DLD1 (cell line): ENCODE measurements at regions not wholly inside any gene's neighbourhood (a gene's known extent, or its start where the extent isn't known, plus 50 kb on each side); places are given as distances from the start of the nearest gene placed in this dataset.
"Not testable (repeated sequence)": the region's sequence is repeated elsewhere in the genome, so short reads cannot be mapped to it uniquely, and the experiment has no call there.

Experiments used
- in situ Hi-C: cut with HindIII; loops from 2 replicates; pipeline ENCODE4 v1.10.0; 2017; ENCODE audit warnings: low sequenced_read_pairs

DNA sequence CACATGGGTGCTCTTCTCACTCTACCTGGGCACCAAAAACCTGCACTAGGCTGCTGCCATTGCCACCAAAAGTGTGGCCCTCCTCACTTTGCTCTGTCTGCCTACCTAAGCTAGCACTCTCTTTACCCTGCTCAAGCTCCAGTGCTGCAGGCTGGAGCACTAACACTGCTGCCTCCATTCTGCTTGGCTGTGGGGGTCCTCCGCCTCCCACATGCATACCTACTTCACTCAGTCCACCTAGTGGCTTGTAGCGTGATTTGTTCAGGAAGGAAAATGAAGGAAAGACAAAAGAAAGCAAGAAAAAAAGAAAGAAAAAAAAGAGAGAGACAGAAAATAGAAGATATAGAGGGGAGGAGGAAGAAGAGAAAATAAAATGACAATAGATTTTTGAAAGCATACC lies 1339.4 kb upstream of the CHAC2 start:
- in situ Hi-C loops = no loop called here

DNA sequence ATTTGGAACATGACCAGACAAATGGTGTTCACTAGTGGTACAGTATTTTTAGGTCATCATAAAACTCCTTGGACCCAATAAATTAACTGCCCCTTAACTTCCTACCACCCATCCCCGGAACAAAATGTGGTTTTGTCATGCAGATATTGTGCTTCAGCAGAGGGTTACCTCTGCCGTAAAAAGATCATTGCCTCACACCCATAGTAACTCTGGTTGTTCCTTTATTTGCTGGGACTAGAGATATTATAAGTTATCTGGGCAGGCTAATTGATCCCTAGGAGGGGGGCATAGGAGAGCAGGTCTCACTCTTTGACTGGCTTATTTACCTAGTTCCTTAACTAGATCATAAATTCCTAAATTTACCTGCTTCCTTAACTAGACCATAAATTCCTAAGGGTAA lies 1343.9 kb upstream of the CHAC2 start:
- in situ Hi-C loops = no loop called here

DNA sequence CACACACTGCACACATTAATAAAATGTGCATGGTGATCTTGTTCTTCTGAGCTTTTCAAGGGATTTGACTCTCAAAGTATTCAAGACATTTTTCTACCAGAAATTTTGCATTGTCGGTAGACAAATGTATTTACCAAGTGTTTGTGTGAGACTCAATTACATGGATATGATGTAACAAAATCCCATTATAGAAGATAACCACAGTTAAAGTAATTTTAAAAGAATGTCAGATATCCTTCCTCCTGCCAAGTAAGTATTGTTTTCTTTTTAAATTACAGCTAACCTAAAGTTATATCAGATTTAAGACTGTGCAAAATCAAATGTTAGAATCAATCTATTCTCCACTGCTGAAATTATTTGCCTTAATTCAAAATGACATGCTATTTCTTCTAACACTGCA lies 1344.5 kb upstream of the CHAC2 start:
- in situ Hi-C loops = no loop called here

DNA sequence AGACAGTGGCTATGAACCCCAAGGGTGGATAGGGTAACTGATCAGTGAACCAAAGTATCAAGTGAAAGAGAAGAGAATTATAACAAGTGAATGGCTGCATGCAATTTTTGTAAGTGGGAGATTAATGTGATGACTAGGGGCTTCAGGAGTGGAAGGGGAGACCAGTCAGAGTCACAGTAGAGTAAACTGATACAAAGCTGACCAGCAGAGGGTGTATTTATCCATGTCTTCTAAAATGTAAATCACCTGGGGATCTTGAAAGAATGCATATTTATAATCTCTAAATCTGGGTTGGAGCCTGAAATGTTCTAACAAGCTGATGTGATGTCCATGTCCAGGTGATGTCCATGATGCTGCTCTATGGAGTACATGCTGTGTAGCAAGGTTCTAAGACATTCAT lies 1351.3 kb upstream of the CHAC2 start:
- in situ Hi-C loops = no loop called here

DNA sequence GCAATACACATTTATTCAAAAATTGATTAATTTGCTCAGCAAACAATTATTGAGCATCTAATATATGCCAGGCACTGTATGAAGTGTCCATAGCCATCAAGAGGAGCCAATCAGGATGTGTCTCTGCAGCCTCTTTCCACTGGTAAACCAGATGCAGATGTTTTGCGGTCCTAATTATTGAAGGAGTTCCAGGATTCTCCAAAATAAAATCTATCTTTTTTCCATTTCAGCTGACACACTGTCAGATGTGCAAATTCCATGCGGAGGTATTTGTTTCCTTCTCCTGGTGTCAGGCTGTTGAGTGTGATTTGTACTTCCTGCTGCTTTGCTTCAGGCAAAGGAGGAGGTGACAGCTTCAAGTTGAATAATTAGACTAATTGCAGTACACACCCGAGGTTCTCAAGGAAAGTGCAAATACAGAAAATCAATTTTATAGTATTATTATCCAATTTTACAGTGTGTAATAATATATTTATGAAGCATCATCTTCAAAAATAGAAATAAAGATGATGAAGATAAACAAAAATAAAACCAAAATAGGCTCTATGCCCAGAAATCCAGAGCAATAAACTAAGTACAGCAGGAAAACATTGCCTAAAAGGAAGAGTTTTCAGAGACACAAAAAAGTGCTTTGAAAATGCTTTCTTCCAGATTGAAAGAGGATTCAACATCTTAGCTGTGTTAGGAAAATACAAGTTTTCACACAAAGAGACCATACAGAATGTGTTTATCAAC lies 1352.9 kb upstream of the CHAC2 start:
- in situ Hi-C loops = no loop called here

DNA sequence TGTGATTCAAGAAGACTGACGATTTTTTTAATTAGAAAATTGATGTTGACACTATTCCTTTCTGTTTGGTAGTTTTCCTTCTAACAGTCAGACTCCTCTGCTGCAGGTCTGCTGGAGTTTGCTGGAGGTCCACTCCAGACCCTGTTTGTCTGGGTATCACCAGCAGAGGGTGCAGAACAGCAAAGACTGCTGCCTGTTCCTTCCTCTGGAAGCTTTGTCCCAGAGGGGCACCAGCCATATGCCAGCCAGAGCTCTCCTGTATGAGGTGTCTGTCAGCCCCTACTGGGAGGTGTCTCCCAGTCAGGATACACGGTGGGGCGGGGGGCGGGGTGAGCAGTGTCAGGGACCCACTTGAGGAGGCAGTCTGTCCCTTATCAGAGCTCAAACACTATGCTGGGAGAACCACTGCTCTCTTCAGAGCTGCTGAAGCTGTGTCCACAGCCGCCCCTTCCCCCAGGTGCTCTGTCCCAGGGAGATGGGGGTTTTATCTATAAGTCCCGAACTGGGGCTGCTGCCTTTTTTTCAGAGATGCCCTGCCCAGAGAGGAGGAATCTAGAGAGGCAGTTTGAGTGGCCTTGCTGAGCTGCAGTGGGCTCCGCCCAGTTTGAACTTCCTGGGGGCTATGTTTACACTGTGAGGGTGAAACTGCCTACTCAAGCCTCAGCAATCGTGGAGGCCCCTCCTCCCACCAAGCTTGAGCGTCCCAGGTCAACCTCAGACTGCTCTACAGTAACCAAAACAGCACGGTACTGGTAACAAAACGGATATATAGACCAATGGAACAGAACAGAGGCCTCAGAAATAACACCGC lies 1358.1 kb upstream of the CHAC2 start:
- in situ Hi-C loops = not testable (repeated sequence)

DNA sequence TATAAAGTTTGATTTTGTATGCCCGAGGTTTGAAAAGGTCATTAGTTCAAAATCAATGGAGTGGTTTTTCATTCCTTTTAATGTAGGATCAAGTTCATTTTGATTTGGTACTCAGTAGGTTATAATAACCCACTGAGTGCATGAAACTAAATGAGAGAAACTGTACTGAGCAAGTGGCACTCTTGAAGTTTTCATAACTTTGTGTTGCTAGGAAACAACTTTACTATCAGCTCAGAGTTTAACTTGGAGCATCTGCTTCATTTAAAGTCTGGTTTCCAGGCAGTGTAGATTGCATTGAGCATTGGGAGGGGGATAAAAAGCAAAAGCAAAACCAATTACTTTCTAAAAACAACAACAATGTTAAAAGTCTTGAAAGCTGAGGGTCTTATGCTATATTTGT lies 1361.6 kb upstream of the CHAC2 start:
- in situ Hi-C loops = no loop called here

DNA sequence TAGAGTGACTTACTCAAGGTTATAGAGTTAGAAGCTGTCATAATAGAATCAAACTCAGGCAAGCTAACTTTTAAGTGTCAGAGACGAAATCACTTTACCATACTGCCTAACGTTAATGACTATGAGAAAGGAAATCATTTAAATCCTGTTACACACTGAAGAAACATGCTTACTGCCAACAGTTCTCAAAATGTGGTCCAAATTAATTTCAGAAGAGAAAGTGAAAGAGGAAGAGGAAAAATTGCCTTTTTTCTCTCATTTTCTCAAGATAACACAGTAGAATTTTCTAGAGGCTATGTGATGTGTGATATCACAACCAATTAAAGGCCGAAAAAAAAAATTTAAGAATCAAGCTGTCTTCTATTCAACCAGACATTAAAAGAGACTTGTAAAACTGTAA lies 1362.7 kb upstream of the CHAC2 start:
- in situ Hi-C loops = no loop called here

DNA sequence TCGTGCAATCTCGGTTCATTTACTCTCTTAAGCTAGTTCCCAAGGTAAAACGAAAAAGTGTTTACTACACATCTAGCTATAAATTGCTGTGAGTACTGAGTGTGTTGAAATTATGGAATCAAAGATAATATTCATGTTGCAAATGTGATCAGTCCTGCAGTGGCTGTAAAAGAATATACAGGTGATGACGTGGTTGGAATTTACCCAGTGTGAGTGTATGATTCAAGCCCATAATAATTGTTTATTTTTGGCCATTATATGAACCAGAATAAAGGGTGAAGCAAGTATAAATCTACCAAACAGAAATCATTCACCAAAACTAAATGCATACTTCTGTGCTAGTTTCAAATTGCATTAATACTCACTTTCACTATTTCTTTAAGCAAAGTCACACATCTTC lies 1363.6 kb upstream of the CHAC2 start:
- in situ Hi-C loops = no loop called here

DNA sequence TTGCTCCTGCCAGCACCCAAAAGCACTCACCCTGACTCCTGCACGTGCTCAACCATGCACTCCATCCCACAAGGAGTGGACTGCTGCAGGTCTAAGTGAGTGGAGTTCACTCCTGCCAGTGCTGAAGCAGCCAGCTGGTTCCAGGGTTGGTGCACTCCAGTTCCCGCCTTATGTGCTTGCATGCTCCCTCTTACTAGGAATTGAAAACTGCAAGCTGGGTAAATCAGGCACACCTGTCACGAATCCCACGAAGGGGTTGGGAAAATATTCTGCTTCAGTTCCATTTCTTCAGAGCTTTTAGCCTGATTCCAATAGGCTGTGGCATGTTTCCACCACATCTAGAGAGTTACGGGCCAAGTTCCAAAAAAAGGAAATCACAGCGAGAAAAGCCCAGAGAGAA lies 1365.5 kb upstream of the CHAC2 start:
- in situ Hi-C loops = no loop called here

DNA sequence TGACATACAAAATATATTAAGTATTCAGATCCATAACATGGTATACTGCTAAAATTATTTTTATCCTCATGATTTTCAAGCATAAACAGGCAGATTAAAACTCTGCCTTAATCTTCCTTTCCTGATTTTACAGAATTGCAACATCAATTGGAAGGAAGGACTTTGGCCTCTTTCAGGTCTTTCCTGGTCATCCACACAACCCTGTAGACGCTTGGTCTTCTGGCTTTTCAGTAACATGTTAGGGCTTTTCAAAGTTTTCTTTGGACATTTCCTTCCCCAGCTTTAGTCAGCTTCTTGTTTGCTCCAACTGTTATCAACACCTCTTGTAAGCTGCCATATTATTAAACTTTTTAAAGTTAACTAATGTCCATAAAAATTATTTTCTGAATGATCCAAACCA lies 1364.9 kb upstream of the NRXN1 start:
- in situ Hi-C loops = no loop called here

DNA sequence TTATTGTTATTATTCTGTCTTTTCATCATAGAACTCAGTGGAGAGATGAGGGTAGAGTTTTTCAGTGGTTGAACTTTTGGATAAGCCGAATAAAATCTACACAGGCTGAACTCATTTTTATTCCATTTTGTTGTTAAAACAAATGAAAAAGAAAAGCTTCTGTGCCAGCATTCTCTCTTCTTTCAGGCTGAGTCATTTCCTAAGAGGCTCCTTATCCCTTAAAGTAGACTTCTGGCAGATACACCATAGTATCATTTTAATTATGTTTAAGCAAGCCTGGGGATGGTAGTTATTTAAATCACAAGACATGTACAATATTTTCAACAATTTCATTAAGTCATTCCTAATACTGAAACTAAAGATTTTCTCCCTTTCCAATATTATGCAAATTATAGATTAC lies 1364.0 kb upstream of the NRXN1 start:
- in situ Hi-C loops = no loop called here

DNA sequence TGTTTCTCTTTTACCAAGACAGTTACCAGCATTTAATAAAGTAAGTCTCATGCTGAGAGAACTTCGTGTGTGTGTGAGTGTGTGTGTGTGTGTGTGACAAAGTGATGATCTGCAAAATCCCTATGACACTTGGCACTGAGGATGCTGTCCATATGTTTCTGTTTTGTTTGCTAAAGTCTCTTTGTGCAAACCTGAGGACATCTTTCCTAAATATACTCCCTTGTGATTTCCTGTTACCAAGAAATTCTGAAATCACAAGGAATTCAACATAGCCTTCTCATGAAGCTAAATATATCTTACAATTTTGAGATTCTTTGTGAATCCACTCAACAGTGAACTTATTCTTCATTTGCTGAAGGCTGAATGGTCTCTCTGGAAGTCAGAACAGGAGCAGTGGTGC lies 1359.7 kb upstream of the NRXN1 start:
- in situ Hi-C loops = no loop called here

DNA sequence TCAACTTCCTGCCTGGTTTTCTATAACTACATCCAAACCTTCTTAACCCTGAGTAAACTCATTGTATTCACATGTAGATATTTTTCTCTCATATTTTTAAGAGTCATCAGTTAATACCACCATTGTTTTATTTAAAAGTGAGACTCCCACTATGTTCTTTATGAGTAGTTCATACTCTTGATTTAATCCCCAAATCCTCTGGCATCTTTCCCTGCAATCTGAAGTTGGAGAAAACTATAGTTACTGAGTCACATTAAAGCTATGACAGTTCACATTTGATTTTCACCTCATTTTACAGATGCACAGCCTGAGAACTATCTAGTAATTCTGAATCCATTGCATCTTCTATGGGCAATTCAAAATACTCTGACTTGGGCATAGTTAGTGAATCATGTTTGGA lies 1358.7 kb upstream of the NRXN1 start:
- in situ Hi-C loops = no loop called here

DNA sequence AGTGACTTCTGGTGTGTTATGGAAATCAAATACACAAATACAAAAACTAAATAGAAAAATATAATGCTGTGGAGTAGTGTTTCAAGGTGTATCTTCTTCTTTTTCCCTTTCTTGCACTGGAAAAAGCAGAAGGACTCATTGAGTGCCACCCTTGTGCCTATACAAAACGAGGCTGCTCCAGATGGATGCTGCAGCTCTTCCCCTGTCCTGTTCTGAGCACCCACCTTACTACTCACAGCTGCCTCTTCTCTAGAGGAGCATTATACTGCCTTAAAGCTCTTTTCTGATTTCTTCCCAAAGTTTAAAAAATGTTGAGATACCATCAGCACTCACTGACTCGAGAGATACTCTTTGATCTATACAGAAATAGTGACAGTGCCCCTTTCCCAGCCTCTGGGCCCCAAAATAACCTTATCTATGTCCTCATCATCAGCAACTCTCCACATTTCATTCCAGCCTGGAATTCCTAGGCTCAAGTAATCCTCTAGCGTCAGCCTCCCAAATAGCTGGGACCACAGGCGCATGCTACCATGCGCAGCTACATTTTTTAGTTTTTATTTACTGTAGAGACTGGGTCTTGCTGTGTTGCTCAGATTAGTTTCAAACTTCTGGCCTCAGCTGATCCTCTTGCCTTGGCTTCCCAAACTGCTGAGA lies 1356.1 kb upstream of the NRXN1 start:
- in situ Hi-C loops = no loop called here

DNA sequence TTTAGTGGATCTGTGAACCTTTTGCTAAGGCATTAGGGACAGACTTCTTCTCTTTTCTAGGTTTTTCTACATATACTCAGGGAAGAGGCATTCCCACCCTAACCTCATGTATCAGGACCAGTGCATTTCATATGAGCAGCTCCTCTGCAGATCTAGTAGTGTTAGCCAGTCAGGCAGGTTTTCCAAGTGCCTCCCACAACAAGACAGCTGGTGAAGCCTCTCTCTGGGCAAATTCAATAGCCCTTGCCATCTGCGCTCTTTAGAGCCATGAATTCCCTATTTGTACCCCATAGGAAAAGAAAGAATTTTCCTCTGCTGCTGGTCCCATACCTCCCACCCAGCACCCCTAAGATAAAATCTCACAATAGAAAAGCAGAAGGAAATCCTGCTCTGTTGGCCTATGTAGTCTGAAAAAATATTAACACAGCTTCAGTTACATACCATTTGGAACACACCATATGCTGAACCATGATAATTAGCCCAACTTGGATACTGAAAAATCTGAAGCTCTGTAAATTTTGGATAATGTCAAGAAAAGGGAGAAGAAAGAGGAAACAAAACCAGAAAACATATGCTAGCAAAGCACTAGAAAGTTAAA lies 1354.6 kb upstream of the NRXN1 start:
- in situ Hi-C loops = no loop called here

DNA sequence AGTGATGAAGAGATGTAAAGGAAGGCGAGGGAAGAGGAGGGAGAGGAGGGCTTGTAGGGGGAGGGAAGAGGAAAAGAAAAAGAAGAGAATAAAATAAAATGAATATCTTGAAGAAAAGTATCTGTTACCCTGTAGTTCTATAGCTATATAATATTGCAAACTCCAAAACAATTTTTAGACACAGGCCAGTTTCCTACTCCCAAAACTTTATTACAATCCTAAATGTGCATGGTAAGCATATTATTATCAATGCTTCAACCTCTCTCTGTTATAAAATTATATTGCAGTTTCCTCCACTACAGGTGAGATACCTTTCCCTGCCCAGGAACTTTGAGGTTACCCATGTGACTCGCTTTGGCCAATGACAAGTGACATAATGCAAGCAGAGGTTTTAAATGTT lies 1351.6 kb upstream of the NRXN1 start:
- in situ Hi-C loops = no loop called here

DNA sequence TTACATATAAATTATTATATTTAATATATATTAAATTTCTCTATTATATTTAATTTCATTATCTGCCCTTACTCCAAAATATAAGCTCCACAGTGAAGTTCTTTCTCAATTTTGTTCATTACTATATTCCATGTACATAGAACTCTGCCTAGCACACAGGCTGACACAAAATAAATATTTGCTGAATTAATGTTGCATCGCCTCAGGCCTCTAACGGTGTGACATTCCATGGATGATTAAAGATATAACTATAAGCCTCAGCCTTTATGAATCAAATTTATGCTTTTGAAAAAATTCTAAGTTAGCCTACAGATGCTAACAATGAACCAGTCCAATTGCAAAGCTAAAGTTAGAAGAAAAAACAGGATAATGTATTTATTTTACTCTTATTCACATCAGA lies 1337.2 kb upstream of the NRXN1 start:
- in situ Hi-C loops = no loop called here

DNA sequence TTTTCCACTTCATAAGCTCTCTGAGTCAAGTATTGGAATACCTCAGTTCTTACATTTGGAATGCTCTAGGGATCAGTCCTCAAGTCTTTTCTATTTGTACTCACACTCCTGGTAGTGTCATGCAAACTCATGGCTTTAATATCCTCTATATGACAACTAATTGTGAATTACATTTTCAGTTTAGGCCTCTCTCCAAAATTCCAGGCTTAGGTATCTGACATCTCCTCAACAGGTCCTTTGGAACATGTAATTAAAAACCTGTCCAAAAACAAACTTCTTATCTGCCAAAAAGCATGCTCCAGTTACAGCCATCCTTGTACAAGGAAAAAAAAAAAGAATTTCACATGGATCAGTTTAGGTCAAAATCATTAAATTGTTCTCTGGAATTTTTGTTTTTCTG lies 1336.2 kb upstream of the NRXN1 start:
- in situ Hi-C loops = no loop called here

DNA sequence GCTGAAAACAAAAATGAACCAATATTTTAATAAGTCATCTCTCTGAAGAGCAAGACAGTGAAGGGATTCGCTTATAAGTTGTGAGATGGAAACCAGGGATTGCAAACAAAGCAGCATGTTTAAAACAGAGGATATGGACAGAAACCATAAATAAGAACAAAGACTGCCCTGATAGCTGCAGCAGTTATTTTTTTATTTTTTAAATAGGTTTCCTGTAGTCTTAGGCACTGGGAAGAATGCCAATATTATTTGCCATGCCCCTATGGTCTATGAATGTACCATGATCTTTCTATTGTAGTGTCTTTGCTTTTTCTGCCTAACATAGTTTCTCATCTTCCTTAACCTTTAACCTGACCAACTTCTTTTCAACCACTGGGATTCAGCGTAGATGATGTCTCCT lies 1334.0 kb upstream of the NRXN1 start:
- in situ Hi-C loops = no loop called here

DNA sequence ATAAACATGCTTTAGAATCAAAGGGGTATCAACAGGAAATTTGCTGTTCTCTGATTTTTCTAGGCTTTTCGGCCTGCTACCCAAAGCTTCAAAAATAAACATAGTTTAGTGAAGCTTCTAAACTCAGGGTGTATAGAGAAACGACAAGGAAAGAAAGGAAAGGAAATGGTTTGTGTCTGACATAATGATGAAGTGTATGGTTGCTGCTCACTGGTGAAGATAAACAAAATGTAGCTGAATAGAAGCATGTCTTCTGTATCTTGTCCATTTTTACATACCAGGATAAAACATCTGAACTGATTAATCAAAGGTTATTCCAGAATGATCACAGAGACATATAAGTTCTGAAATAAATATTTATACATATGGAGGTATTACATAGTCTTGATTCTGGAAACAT lies 1324.6 kb upstream of the NRXN1 start:
- in situ Hi-C loops = no loop called here

DNA sequence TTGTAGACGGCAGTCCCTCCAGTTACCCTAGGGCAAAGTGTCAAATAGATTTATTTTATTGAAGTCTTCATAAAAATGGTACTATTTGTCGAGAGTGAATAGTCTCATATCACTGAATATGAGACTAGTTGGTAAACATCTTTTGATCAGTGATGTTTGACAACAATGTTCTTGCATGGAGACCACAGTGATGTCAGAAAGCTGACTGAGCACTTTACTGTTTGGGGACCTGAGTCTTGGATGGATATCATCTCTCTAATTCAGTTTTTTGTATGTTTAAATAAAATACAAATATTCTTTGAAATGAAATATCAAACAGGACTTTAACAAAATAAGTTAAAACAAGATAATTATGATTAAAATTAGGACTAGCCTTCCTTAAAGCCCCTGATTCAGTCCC lies 1315.4 kb upstream of the NRXN1 start:
- in situ Hi-C loops = no loop called here
